ENCODE measurements at regions not wholly inside any gene's neighbourhood (a gene's known extent, or its start where the extent isn't known, plus 50 kb on each side); places are given as distances from the start of the nearest gene placed in this dataset.

- peak; percentile 31 for DNase-seq (ENCODE audit: low read depth)
- no peaks in the 10 kb centered on the region for H3K36me3 ChIP-seq (ENCODE audit: control insufficient read depth, insufficient read depth, low read length)
- no peak for TF ChIP-seq CTCF (IDR thresholded peaks at IDR 0.05; ENCODE audit: insufficient read depth, low read length, poor library complexity, severe bottlenecking)
- no peak overlapping the region for H3K4me3 ChIP-seq (ENCODE audit: low read depth, low read length)
- H3K27me3 ChIP-seq (ENCODE audit: control insufficient read depth, insufficient read depth, low read length) = no peaks in the 10 kb centered on the region
Measured at GRCh38 chrX:145609951-145610511, 207.6 kb upstream of the SLITRK2 start.

- H3K36me3 ChIP-seq (ENCODE audit: control insufficient read depth, insufficient read depth, low read length) = no peaks in the 10 kb centered on the region
- no peak for DNase-seq (ENCODE audit: low read depth)
- H3K4me3 ChIP-seq (ENCODE audit: low read depth, low read length) = no peak overlapping the region
- TF ChIP-seq CTCF (IDR thresholded peaks at IDR 0.05; ENCODE audit: insufficient read depth, low read length, poor library complexity, severe bottlenecking) = no peak
- no peaks in the 10 kb centered on the region for H3K27me3 ChIP-seq (ENCODE audit: control insufficient read depth, insufficient read depth, low read length)
Measured at GRCh38 chrX:145613894-145614293, 203.7 kb upstream of the SLITRK2 start.

- Histone ChIP-seq H3K27me3 (ENCODE audit: control insufficient read depth, insufficient read depth, low read length) (no peaks in the 10 kb centered on the region), H3K4me3 (ENCODE audit: low read depth, low read length) (no peak overlapping the region), H3K36me3 (ENCODE audit: control insufficient read depth, insufficient read depth, low read length) (no peaks in the 10 kb centered on the region)
- TF ChIP-seq CTCF (IDR thresholded peaks at IDR 0.05; ENCODE audit: insufficient read depth, low read length, poor library complexity, severe bottlenecking) = no peak
- DNase-seq (ENCODE audit: low read depth) = no peak
Measured at GRCh38 chrX:145620666-145621065, 197.0 kb upstream of the SLITRK2 start.

- no peak for DNase-seq (ENCODE audit: low read depth)
- no peak for TF ChIP-seq CTCF (IDR thresholded peaks at IDR 0.05; ENCODE audit: insufficient read depth, low read length, poor library complexity, severe bottlenecking)
- Histone ChIP-seq H3K36me3 (ENCODE audit: control insufficient read depth, insufficient read depth, low read length) (no peaks in the 10 kb centered on the region), H3K4me3 (ENCODE audit: low read depth, low read length) (no peak overlapping the region), H3K27me3 (ENCODE audit: control insufficient read depth, insufficient read depth, low read length) (no peaks in the 10 kb centered on the region)
Measured at GRCh38 chrX:145623453-145623852, 194.2 kb upstream of the SLITRK2 start.

GRCh38 chrX:145630081-145630480 lies 187.5 kb upstream of the SLITRK2 start:
- no peaks in the 10 kb centered on the region for H3K36me3 ChIP-seq (ENCODE audit: control insufficient read depth, insufficient read depth, low read length)
- DNase-seq (ENCODE audit: low read depth) = no peak
- no peaks in the 10 kb centered on the region for H3K27me3 ChIP-seq (ENCODE audit: control insufficient read depth, insufficient read depth, low read length)
- no peak for TF ChIP-seq CTCF (IDR thresholded peaks at IDR 0.05; ENCODE audit: insufficient read depth, low read length, poor library complexity, severe bottlenecking)
- H3K4me3 ChIP-seq (ENCODE audit: low read depth, low read length) = no peak overlapping the region

- TF ChIP-seq CTCF (IDR thresholded peaks at IDR 0.05; ENCODE audit: insufficient read depth, low read length, poor library complexity, severe bottlenecking) = no peak
- Histone ChIP-seq H3K4me3 (ENCODE audit: low read depth, low read length) (no peak overlapping the region), H3K27me3 (ENCODE audit: control insufficient read depth, insufficient read depth, low read length) (no peaks in the 10 kb centered on the region), H3K36me3 (ENCODE audit: control insufficient read depth, insufficient read depth, low read length) (no peaks in the 10 kb centered on the region)
- no peak for DNase-seq (ENCODE audit: low read depth)
Measured at GRCh38 chrX:145630806-145631435, 186.7 kb upstream of the SLITRK2 start.
